ENCODE measurements at regions not wholly inside any gene's neighbourhood (a gene's known extent, or its start where the extent isn't known, plus 50 kb on each side); places are given as distances from the start of the nearest gene placed in this dataset.

DNA sequence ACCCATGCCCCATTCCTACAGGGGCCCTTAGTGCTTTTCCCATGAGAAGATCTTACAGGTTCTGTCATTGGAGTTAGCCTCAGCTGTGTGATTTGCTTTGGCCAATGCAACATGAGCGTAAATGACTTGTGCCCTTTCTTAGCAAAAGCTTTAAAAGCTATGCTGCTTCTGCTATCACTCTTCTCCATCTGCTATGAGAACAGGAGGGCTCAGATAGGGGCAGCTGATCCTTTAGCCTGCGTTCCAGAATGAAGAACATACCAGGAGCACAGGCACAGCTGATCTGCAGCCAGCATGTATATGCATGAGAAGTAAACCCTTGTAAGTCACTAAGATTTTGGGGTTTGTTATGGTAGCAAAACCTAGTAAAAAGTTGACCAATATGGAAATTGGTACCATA lies 218.2 kb downstream of the SH2D4B start:
- intact Hi-C loops (cut with micrococcal nuclease; ENCODE audit: unreplicated experiment), result no loop called here
- H3K4me3 ChIP-seq, result no peak overlapping the region
- CTCF ChIA-PET, result no interaction called here

DNA sequence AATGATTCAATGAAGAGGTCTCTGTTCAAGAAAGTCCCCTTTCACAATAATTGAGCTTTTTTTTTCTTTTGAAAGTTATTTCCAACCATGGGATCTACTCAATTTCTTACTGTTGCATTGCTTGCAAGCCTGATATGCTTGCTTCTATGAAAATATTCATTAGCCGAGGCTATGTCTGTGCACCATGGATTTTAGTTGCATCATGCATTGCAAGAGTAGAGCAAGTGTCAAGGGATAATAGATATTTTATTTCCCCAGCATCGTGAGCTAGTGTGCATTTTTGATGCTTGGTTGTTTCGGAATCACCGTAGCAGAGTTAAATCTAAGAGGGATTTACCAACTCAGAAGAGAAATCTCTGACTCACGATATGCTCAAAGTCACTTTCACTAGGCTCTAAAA lies 222.0 kb downstream of the SH2D4B start:
- H3K79me2 ChIP-seq (ENCODE audit: low read depth), result no peaks in the 10 kb centered on the region
- H3K4me2 ChIP-seq, result no peak overlapping the region
- no peak overlapping the region for H3K4me3 ChIP-seq
- no peaks in the 10 kb centered on the region for H3K9me2 ChIP-seq (ENCODE audit: insufficient read depth)
- no peaks in the 10 kb centered on the region for H3K4me1 ChIP-seq (replicated peaks; ENCODE audit: insufficient read depth)
- no peak overlapping the region for H2AFZ ChIP-seq
- no peaks in the 10 kb centered on the region for H3K9me3 ChIP-seq (ENCODE audit: insufficient read depth, low read depth)
- intact Hi-C loops (cut with micrococcal nuclease; ENCODE audit: unreplicated experiment), result no loop called here
- H3K27ac ChIP-seq, result no peak overlapping the region
- H3F3A ChIP-seq (ENCODE audit: insufficient read depth, low read depth), result no peaks in the 10 kb centered on the region
- no peaks in the 10 kb centered on the region for H3K36me3 ChIP-seq (ENCODE audit: low read depth)
- TF ChIP-seq EZH2 (IDR thresholded peaks at IDR 0.05; ENCODE audit: low read depth), result no peak
- TF ChIP-seq, protein P1, sequence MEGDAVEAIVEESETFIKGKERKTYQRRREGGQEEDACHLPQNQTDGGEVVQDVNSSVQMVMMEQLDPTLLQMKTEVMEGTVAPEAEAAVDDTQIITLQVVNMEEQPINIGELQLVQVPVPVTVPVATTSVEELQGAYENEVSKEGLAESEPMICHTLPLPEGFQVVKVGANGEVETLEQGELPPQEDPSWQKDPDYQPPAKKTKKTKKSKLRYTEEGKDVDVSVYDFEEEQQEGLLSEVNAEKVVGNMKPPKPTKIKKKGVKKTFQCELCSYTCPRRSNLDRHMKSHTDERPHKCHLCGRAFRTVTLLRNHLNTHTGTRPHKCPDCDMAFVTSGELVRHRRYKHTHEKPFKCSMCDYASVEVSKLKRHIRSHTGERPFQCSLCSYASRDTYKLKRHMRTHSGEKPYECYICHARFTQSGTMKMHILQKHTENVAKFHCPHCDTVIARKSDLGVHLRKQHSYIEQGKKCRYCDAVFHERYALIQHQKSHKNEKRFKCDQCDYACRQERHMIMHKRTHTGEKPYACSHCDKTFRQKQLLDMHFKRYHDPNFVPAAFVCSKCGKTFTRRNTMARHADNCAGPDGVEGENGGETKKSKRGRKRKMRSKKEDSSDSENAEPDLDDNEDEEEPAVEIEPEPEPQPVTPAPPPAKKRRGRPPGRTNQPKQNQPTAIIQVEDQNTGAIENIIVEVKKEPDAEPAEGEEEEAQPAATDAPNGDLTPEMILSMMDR (conservative IDR thresholded peaks at IDR 0.05), result no peak
- no peak for DNase-seq
- POLR2A ChIA-PET (ENCODE audit: unreplicated experiment), result no interaction called here
- no TSS peak for BruUV-seq (replicated peaks)
- CTCF ChIA-PET, result no interaction called here
- H4K20me1 ChIP-seq (ENCODE audit: insufficient read depth), result no peaks in the 10 kb centered on the region; the same call in 1 of the 2 replicates
- H3K27me3 ChIP-seq (ENCODE audit: insufficient read depth, low read depth), result peaks cover 9% of the 10 kb centered on the region

More for the DNA sequence above, 218.2 kb downstream of the SH2D4B start:
- H3K36me3 ChIP-seq (ENCODE audit: low read depth), result no peaks in the 10 kb centered on the region
- H4K20me1 ChIP-seq (ENCODE audit: insufficient read depth), result no peaks in the 10 kb centered on the region; the same call in 1 of the 2 replicates
- H3K4me1 ChIP-seq (replicated peaks; ENCODE audit: insufficient read depth), result no peaks in the 10 kb centered on the region
- POLR2A ChIA-PET (ENCODE audit: unreplicated experiment), result no interaction called here
- DNase-seq, result no peak
- H2AFZ ChIP-seq, result no peak overlapping the region
- no TSS peak for BruUV-seq (replicated peaks)
- no peak overlapping the region for H3K4me2 ChIP-seq
- peaks cover 5% of the 10 kb centered on the region; the same call in 1 of the 2 replicates for H3K27me3 ChIP-seq (ENCODE audit: insufficient read depth, low read depth)
- H3K9me3 ChIP-seq (ENCODE audit: insufficient read depth, low read depth), result no peaks in the 10 kb centered on the region
- no peaks in the 10 kb centered on the region for H3K9me2 ChIP-seq (ENCODE audit: insufficient read depth)
- no peak for TF ChIP-seq EZH2 (IDR thresholded peaks at IDR 0.05; ENCODE audit: low read depth)
- TF ChIP-seq, protein P1 (conservative IDR thresholded peaks at IDR 0.05), result no peak
- H3F3A ChIP-seq (ENCODE audit: insufficient read depth, low read depth), result no peaks in the 10 kb centered on the region
- H3K27ac ChIP-seq, result no peak overlapping the region
- H3K79me2 ChIP-seq (ENCODE audit: low read depth), result no peaks in the 10 kb centered on the region

DNA sequence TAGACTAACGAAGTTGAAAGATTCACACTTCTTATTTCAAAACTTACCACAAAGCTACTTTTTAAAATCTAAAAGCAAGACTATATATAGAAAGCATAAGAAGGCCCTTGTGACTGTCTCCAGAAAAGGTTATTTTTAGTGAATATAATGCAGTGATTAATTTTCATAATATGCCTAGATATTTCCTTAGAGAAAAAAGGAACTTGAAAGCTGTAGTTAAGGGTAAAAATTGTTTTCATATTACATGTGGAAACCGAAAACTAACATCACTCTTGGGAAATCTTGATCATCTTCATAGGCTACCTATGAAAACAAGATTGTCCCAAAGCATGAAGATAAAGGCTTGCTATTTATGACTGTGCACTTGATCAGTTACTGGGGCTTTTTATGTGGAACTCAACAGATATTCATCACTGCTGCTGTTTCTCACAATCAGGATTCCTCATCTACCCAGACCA lies 223.2 kb downstream of the SH2D4B start:
- no peaks in the 10 kb centered on the region for H3K4me1 ChIP-seq (replicated peaks; ENCODE audit: insufficient read depth)
- no peaks in the 10 kb centered on the region; the same call in 1 of the 2 replicates for H4K20me1 ChIP-seq (ENCODE audit: insufficient read depth)
- no peaks in the 10 kb centered on the region for H3K36me3 ChIP-seq (ENCODE audit: low read depth)
- H3K4me2 ChIP-seq, result no peak overlapping the region
- no peak overlapping the region for H3K4me3 ChIP-seq
- H3F3A ChIP-seq (ENCODE audit: insufficient read depth, low read depth), result no peaks in the 10 kb centered on the region
- POLR2A ChIA-PET (ENCODE audit: unreplicated experiment), result no interaction called here
- CTCF ChIA-PET, result no interaction called here
- H3K9me3 ChIP-seq (ENCODE audit: insufficient read depth, low read depth), result 0 out of 2 replicates have a peak, but pooled peaks cover 3% of the 10 kb centered on the region
- H3K79me2 ChIP-seq (ENCODE audit: low read depth), result no peaks in the 10 kb centered on the region
- H3K9me2 ChIP-seq (ENCODE audit: insufficient read depth), result no peaks in the 10 kb centered on the region
- TF ChIP-seq, protein P1 (conservative IDR thresholded peaks at IDR 0.05), result no peak
- no peak for TF ChIP-seq EZH2 (IDR thresholded peaks at IDR 0.05; ENCODE audit: low read depth)
- peaks cover 18% of the 10 kb centered on the region for H3K27me3 ChIP-seq (ENCODE audit: insufficient read depth, low read depth)
- no TSS peak for BruUV-seq (replicated peaks)
- H3K27ac ChIP-seq, result no peak overlapping the region
- no peak for DNase-seq
- no peak overlapping the region for H2AFZ ChIP-seq
- intact Hi-C loops (cut with micrococcal nuclease; ENCODE audit: unreplicated experiment), result no loop called here
